Right atrium auricular region (tissue), 2 donors: ENCODE measurements at regions not wholly inside any gene's neighbourhood (a gene's known extent, or its start where the extent isn't known, plus 50 kb on each side); places are given as distances from the start of the nearest gene placed in this dataset.

Experiments used
- DNase-seq: peaks from one replicate; pipeline ENCODE4 v3.0.0-alpha.2; 2019; ENCODE audit warnings: low spot score
- H3K27ac ChIP-seq, 2 donors: fragments of 200-600 bp; sonication (generic); 1 replicate in 1 of 2; 2 replicates in 1 of 2; pipeline ENCODE4 v1.5.1; 2016 to 2019
- H3K27me3 ChIP-seq, 2 donors: fragments of 200-600 bp; sonication (generic); one replicate each; pipeline versions ENCODE4 v1.5.1 to v1.6.0; 2017 to 2019
- H3K36me3 ChIP-seq: fragments of 200-600 bp; sonication (generic); one replicate; pipeline ENCODE4 v1.5.1; 2016
- H3K4me1 ChIP-seq, 2 donors: fragments of 200-600 bp; sonication (generic); one replicate each; pipeline versions ENCODE4 v1.5.1 to v1.6.0; 2017 to 2019
- H3K4me3 ChIP-seq, 2 donors: fragments of 200-600 bp; sonication (generic); 1 replicate in 1 of 2; 2 replicates in 1 of 2; pipeline ENCODE4 v1.5.1; 2017 to 2019; ENCODE audit warnings: mild to moderate bottlenecking in 1 of 2, moderate library complexity in 1 of 2
- H3K9me3 ChIP-seq, 2 donors: fragments of 200-600 bp; sonication (generic); one replicate each; pipeline ENCODE4 v1.5.1; 2019
- CTCF ChIP-seq, 2 donors: fragments of 200-600 bp; sonication (generic); IDR thresholded peaks; one replicate each; pipeline ENCODE4 v1.5.1; 2019; ENCODE audit warnings: antibody characterized with exemption in 2 of 2

DNA sequence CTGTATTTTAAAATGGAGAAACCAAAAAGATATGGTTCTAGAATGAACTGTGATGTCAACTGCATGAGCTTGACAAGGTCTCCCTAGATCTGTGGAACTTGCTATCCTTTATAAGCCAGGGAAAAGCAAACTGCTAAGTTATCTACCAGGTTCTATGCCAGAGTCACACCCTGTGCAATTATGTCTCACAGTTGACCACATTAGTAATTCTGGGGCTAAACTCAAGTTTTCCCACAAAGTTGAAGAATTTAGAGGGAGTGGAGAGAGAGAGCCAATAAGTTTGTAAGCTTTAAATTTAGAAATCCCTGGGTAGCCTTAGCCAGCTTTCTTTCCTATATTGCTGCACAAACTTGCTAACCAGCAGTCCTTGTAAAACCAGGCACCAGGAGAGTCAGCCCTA is 407.0 kb upstream of the SASH1 start:
- no peak overlapping the region for H3K4me3 ChIP-seq
- DNase-seq = no peak
- no peaks in the 10 kb centered on the region for H3K36me3 ChIP-seq
- H3K4me1 ChIP-seq = no peaks in the 10 kb centered on the region
- H3K9me3 ChIP-seq = no peaks in the 10 kb centered on the region
- TF ChIP-seq CTCF (IDR thresholded peaks at IDR 0.05) = no peak
- H3K27me3 ChIP-seq = no peaks in the 10 kb centered on the region
- H3K27ac ChIP-seq = no peak overlapping the region

DNA sequence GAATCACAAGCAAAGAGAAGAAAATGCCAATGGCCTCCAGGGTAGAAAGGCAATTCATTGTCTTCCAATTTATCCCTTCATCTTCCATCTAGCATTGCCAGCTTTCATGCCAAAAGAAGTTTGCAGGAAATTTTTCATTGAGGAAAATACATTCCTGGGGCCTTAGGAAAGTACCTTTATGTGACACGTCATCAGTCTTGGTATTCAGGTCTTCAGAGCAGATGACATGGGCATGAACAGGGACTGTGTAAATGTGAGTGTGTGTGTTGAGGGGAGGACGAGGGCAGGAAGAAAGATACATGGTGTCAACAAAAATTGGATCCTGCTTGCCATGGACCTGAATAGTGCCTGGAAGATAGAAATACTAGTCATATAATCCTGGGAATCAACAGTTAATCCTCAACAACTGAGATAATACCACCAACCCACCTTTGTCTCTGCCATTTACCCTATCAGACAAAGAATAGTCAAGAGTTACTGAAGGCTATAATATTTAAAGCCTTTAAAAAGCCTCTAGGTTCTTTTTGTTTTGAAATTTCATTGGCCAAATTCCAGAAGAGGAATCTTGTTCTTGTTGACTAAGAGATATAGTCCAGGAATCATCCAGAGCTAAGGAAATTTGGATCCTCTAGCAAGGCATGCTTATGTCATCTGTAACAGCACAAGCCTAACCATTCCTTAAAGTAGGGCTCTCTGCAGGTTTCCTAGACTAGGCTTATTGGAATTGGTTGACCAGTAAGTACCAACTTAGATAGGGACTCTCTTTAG is 405.8 kb upstream of the SASH1 start:
- DNase-seq = no peak
- Histone ChIP-seq H3K4me1 (no peaks in the 10 kb centered on the region), H3K4me3 (no peak overlapping the region), H3K27me3 (no peaks in the 10 kb centered on the region), H3K9me3 (no peaks in the 10 kb centered on the region), H3K36me3 (no peaks in the 10 kb centered on the region), H3K27ac (no peak overlapping the region)
- no peak for TF ChIP-seq CTCF (IDR thresholded peaks at IDR 0.05)

- Histone ChIP-seq H3K36me3 (no peaks in the 10 kb centered on the region), H3K27me3 (no peaks in the 10 kb centered on the region), H3K4me3 (no peak overlapping the region), H3K27ac (no peak overlapping the region), H3K9me3 (no peaks in the 10 kb centered on the region), H3K4me1 (no peaks in the 10 kb centered on the region)
- no peak for TF ChIP-seq CTCF (IDR thresholded peaks at IDR 0.05)
- DNase-seq = no peak
Observed at GRCh38 chr6:147941143-147941542, 401.5 kb upstream of the SASH1 start.

GRCh38 chr6:147942363-147942762 is 400.3 kb upstream of the SASH1 start:
- Histone ChIP-seq H3K9me3 (no peaks in the 10 kb centered on the region), H3K27me3 (no peaks in the 10 kb centered on the region), H3K36me3 (no peaks in the 10 kb centered on the region), H3K27ac (no peak overlapping the region), H3K4me3 (no peak overlapping the region), H3K4me1 (no peaks in the 10 kb centered on the region)
- no peak for DNase-seq
- TF ChIP-seq CTCF (IDR thresholded peaks at IDR 0.05) = no peak

- DNase-seq = no peak
Observed at GRCh38 chr6:147944122-147944521, 398.5 kb upstream of the SASH1 start.

More at GRCh38 chr6:147944122-147944521, 398.5 kb upstream of the SASH1 start:
- Histone ChIP-seq H3K27me3 (no peaks in the 10 kb centered on the region), H3K9me3 (no peaks in the 10 kb centered on the region), H3K27ac (no peak overlapping the region), H3K4me1 (no peaks in the 10 kb centered on the region), H3K4me3 (no peak overlapping the region), H3K36me3 (no peaks in the 10 kb centered on the region)
- TF ChIP-seq CTCF (IDR thresholded peaks at IDR 0.05) = no peak
